ENCODE measurements at regions not wholly inside any gene's neighbourhood (a gene's known extent, or its start where the extent isn't known, plus 50 kb on each side); places are given as distances from the start of the nearest gene placed in this dataset.

DNA sequence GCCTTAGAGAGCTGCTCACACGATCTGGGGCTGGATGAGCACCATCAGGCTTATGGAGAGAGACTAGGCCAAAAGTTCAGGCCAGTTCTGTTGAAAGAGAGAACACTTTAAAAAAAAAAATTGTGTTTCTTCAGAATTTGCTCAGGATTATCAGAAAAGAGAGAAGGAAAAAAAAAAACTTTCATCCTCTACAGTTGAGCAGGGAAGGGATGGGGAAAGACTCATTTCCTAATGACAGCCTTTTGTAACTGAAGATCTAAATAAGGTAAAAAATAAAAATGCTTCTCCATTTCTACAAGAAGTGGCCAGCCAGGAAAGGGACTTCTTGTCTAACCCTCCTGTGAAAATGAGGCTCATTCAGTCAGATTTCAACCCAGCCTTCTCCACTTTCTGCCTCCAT lies 134.8 kb downstream of the LY86 start:
- TF ChIP-seq EZH2 (IDR thresholded peaks at IDR 0.05; ENCODE audit: borderline replicate concordance, low read depth, low read length, severe bottlenecking) (no peak), POLR2A (IDR thresholded peaks at IDR 0.05; ENCODE audit: low read depth, low read length) (no peak), CTCF (IDR thresholded peaks at IDR 0.05; ENCODE audit: extremely low read depth in 1 of 2, insufficient read depth in 1 of 2, low read depth in 1 of 2, low read length in 2 of 2) (no peak), POLR2AphosphoS5 (IDR thresholded peaks at IDR 0.05; ENCODE audit: insufficient read depth, low read depth, low read length) (no peak), MYC (IDR thresholded peaks at IDR 0.05; ENCODE audit: low read depth, low read length) (no peak), MAX (IDR thresholded peaks at IDR 0.05; ENCODE audit: insufficient read depth, insufficient read length) (no peak), FOS (IDR thresholded peaks at IDR 0.05; ENCODE audit: borderline replicate concordance, insufficient read depth, low read length) (no peak)
